H9 (cell line): ENCODE measurements at regions not wholly inside any gene's neighbourhood (a gene's known extent, or its start where the extent isn't known, plus 50 kb on each side); places are given as distances from the start of the nearest gene placed in this dataset.
"Not testable (repeated sequence)": the region's sequence is repeated elsewhere in the genome, so short reads cannot be mapped to it uniquely, and the experiment has no call there.

Experiments
- DNase-seq: peaks from one replicate; pipeline ENCODE4 v3.0.0-alpha.2; 2017
- H2AFZ ChIP-seq: one replicate; pipeline ENCODE4 v1.6.1; 2013; ENCODE audit warnings: mild to moderate bottlenecking, low read length, control low read depth, moderate library complexity
- H2AK5ac ChIP-seq: 2 replicates; pipeline ENCODE4 v1.6.1; 2013; ENCODE audit warnings: low read length, control low read depth, mixed read lengths; ENCODE audit not compliant: insufficient read length
- H2BK120ac ChIP-seq: one replicate; pipeline ENCODE4 v1.6.1; 2013; ENCODE audit warnings: low read depth, mild to moderate bottlenecking, low read length, control low read depth, inconsistent platforms; ENCODE audit not compliant: poor library complexity, severe bottlenecking
- H2BK12ac ChIP-seq: 2 replicates; pipeline ENCODE4 v1.6.1; 2013; ENCODE audit warnings: low read length, control low read depth, mixed read lengths, low read depth; ENCODE audit not compliant: insufficient read length
- H2BK15ac ChIP-seq: 2 replicates; pipeline ENCODE4 v1.6.1; 2013; ENCODE audit warnings: low read depth, low read length, control low read depth
- H2BK20ac ChIP-seq: one replicate; pipeline ENCODE4 v1.6.1; 2013; ENCODE audit warnings: low read depth, mild to moderate bottlenecking, low read length, control low read depth, inconsistent platforms; ENCODE audit not compliant: poor library complexity, severe bottlenecking
- H2BK5ac ChIP-seq: 2 replicates; pipeline ENCODE4 v1.6.1; 2013; ENCODE audit warnings: low read length, control low read depth, mixed read lengths; ENCODE audit not compliant: insufficient read length
- H3K14ac ChIP-seq: 2 replicates; pipeline ENCODE4 v1.6.1; 2013; ENCODE audit warnings: low read length, control low read depth; ENCODE audit not compliant: insufficient read depth
- H3K18ac ChIP-seq: 2 replicates; pipeline ENCODE4 v1.6.1; 2013; ENCODE audit warnings: low read depth, mild to moderate bottlenecking, mixed read lengths, low read length, control low read depth; ENCODE audit not compliant: insufficient read length
- H3K23ac ChIP-seq: 2 replicates; pipeline ENCODE4 v1.6.1; 2013; ENCODE audit warnings: low read length, control low read depth, mixed read lengths, low read depth; ENCODE audit not compliant: insufficient read length
- H3K23me2 ChIP-seq: 2 replicates; pipeline ENCODE4 v1.6.1; 2013; ENCODE audit warnings: low read depth, mild to moderate bottlenecking, mixed read lengths, low read length, control low read depth; ENCODE audit not compliant: insufficient read length, poor library complexity, severe bottlenecking
- H3K27ac ChIP-seq: 2 replicates; pipeline ENCODE4 v1.5.1; 2013; ENCODE audit warnings: low read length, control low read depth, mixed read lengths, low read depth; ENCODE audit not compliant: insufficient read length
- H3K27me3 ChIP-seq: 2 replicates; pipeline ENCODE4 v1.6.1; 2013; ENCODE audit warnings: low read length, control low read depth, inconsistent platforms; ENCODE audit not compliant: insufficient read depth
- H3K4ac ChIP-seq: 2 replicates; pipeline ENCODE4 v1.6.1; 2013; ENCODE audit warnings: low read depth, mild to moderate bottlenecking, control low read depth, inconsistent platforms, low read length, moderate library complexity
- H3K4me1 ChIP-seq: 2 replicates; pipeline ENCODE4 v1.6.1; 2013; ENCODE audit warnings: low read length, control low read depth, inconsistent platforms; ENCODE audit not compliant: insufficient read depth
- H3K4me2 ChIP-seq: 2 replicates; pipeline ENCODE4 v1.6.1; 2013; ENCODE audit warnings: low read length, control low read depth, mixed read lengths; ENCODE audit not compliant: insufficient read length, insufficient read depth
- H3K56ac ChIP-seq: 2 replicates; pipeline ENCODE4 v1.6.1; 2013; ENCODE audit warnings: low read depth, mild to moderate bottlenecking, mixed read lengths, low read length, control low read depth; ENCODE audit not compliant: insufficient read length
- H3K79me1 ChIP-seq: 2 replicates; pipeline ENCODE4 v1.6.1; 2013; ENCODE audit warnings: low read depth, mild to moderate bottlenecking, moderate library complexity, low read length, control low read depth, inconsistent platforms; ENCODE audit not compliant: insufficient read depth, poor library complexity, severe bottlenecking
- H3K79me2 ChIP-seq: 2 replicates; pipeline ENCODE4 v1.6.1; 2013; ENCODE audit warnings: low read length, control low read depth, inconsistent platforms; ENCODE audit not compliant: insufficient read depth
- H3K9ac ChIP-seq: 2 replicates; pipeline ENCODE4 v1.6.1; 2013; ENCODE audit warnings: low read length, control low read depth, mixed read lengths; ENCODE audit not compliant: insufficient read length; ENCODE audit errors: extremely low read depth
- H3K9me3 ChIP-seq: one replicate; pipeline ENCODE4 v1.6.1; 2013; ENCODE audit warnings: low read depth, low read length, inconsistent platforms; ENCODE audit not compliant: control insufficient read depth
- H3T11ph ChIP-seq: one replicate; pipeline ENCODE4 v1.6.1; 2013; ENCODE audit warnings: mild to moderate bottlenecking, low read length, control low read depth, inconsistent platforms
- H4K20me1 ChIP-seq: one replicate; pipeline ENCODE4 v1.6.1; 2013; ENCODE audit not compliant: control insufficient read depth, insufficient read length, insufficient read depth
- H4K5ac ChIP-seq: 2 replicates; pipeline ENCODE4 v1.6.1; 2013; ENCODE audit warnings: low read depth, mild to moderate bottlenecking, mixed read lengths, low read length, control low read depth; ENCODE audit not compliant: insufficient read length
- H4K8ac ChIP-seq: replicated peaks from 2 replicates; pipeline ENCODE4 v1.6.1; 2013; ENCODE audit warnings: low read length, control low read depth, mixed read lengths, low read depth; ENCODE audit not compliant: insufficient read length
- H4K91ac ChIP-seq: 2 replicates; pipeline ENCODE4 v1.6.1; 2013; ENCODE audit warnings: low read depth, mild to moderate bottlenecking, moderate library complexity, mixed read lengths, low read length, control low read depth; ENCODE audit not compliant: insufficient read length
- H3K27ac Mint-ChIP-seq, 3 experiments: 2 replicates in 2 of 3; 3 replicates in 1 of 3; pipeline ENCODE4 v1.8.0; 2020 to 2021; ENCODE audit warnings: mixed read lengths in 3 of 3, mild to moderate bottlenecking in 1 of 3, moderate library complexity in 1 of 3
- H3K27me3 Mint-ChIP-seq: 2 replicates; pipeline ENCODE4 v1.8.0; 2021; ENCODE audit warnings: low read depth, mild to moderate bottlenecking, moderate library complexity, mixed read lengths
- H3K36me3 Mint-ChIP-seq, 3 experiments: 2 replicates in 2 of 3; 3 replicates in 1 of 3; pipeline ENCODE4 v1.8.0; 2020 to 2021; ENCODE audit warnings: low read depth in 3 of 3, mixed read lengths in 3 of 3; ENCODE audit not compliant: insufficient read depth in 1 of 3
- H3K4me1 Mint-ChIP-seq, 2 experiments: 2 replicates each; pipeline ENCODE4 v1.8.0; 2020; ENCODE audit warnings: mixed read lengths in 2 of 2
- H3K4me3 Mint-ChIP-seq, 2 experiments: 2 replicates in 1 of 2; 3 replicates in 1 of 2; pipeline ENCODE4 v1.8.0; 2020 to 2021; ENCODE audit warnings: mild to moderate bottlenecking in 2 of 2, mixed read lengths in 2 of 2, moderate library complexity in 1 of 2
- H3K9me3 Mint-ChIP-seq, 2 experiments: 2 replicates in 1 of 2; 3 replicates in 1 of 2; pipeline ENCODE4 v1.8.0; 2020; ENCODE audit warnings: mild to moderate bottlenecking in 2 of 2, mixed read lengths in 2 of 2, moderate library complexity in 1 of 2
- WGBS: extraction: QIAGEN DNeasy Blood & Tissue Kit; methylation state at CpG from one replicate; pipeline ENCODE4 v1.1.7; 2013; ENCODE audit warnings: missing lambda C conversion rate, low lambda C conversion rate, mixed read lengths; ENCODE audit not compliant: insufficient read length; ENCODE audit errors: extremely low coverage; 5-methylcytosine and 5-hydroxymethylcytosine counted together
- TF ChIP-seq, protein P1 (sequence below): fragments of 200-600 bp; sonication (generic); conservative IDR thresholded peaks from 3 replicates; pipeline ENCODE4 v1.8.0; 2021; ENCODE audit warnings: antibody characterized with exemption, mild to moderate bottlenecking

DNA sequence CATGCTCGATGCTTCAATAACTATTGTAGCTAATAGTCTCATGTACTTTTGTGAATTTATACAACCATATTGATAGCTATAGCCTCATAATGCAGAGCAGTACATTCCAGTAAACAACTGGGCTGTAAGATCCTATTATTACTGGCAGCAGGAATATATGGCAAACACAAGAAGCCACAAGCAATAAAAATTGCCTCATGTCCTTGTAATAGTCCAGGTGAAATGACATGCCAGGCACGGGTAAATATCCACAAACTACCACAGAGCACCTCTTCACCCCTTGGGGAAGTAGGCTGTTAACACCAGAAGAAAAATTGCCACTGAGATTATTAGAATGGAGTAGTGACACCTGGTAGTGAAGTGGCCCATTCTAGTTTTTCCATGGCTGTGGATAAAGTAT is 158.3 kb downstream of the MTX2 start:
- no peak overlapping the region for H2BK15ac ChIP-seq
- no peaks in the 10 kb centered on the region for H3K23me2 ChIP-seq
- H3K14ac ChIP-seq: no peak overlapping the region
- H2BK20ac ChIP-seq: no peak overlapping the region
- H3K36me3 Mint-ChIP-seq: peaks cover 0 to 4% (median 3%) of the 10 kb centered on the region in 3 experiments; a peak in 4 of 7 replicates
- H3K18ac ChIP-seq: no peak overlapping the region
- no peak overlapping the region for H3K56ac ChIP-seq
- no peak overlapping the region for H2BK5ac ChIP-seq
- H2BK120ac ChIP-seq: no peak overlapping the region
- H3K9me3 Mint-ChIP-seq: 0 out of 5 replicates have a peak, but pooled peaks cover 0 to 2% of the 10 kb centered on the region in 2 experiments
- TF ChIP-seq, protein P1, sequence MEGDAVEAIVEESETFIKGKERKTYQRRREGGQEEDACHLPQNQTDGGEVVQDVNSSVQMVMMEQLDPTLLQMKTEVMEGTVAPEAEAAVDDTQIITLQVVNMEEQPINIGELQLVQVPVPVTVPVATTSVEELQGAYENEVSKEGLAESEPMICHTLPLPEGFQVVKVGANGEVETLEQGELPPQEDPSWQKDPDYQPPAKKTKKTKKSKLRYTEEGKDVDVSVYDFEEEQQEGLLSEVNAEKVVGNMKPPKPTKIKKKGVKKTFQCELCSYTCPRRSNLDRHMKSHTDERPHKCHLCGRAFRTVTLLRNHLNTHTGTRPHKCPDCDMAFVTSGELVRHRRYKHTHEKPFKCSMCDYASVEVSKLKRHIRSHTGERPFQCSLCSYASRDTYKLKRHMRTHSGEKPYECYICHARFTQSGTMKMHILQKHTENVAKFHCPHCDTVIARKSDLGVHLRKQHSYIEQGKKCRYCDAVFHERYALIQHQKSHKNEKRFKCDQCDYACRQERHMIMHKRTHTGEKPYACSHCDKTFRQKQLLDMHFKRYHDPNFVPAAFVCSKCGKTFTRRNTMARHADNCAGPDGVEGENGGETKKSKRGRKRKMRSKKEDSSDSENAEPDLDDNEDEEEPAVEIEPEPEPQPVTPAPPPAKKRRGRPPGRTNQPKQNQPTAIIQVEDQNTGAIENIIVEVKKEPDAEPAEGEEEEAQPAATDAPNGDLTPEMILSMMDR: no peak
- no CpG with 5 or more reads among the region's 2 CpGs for WGBS
- no peaks in the 10 kb centered on the region for H3K79me1 ChIP-seq
- H2AFZ ChIP-seq: no peak overlapping the region
- no peak overlapping the region for H4K8ac ChIP-seq
- H3K27me3 ChIP-seq: no peaks in the 10 kb centered on the region
- no peak overlapping the region for H4K91ac ChIP-seq
- no peak overlapping the region for H2AK5ac ChIP-seq
- no peak overlapping the region for H3K4me2 ChIP-seq
- H3K9ac ChIP-seq: no peak overlapping the region
- no peak overlapping the region for H3K4ac ChIP-seq
- no peaks in the 10 kb centered on the region; the same call in 1 of the 2 replicates for H3K4me1 ChIP-seq
- no peak overlapping the region for H3K23ac ChIP-seq
- H3K27ac Mint-ChIP-seq: no peak overlapping the region
- H4K5ac ChIP-seq: no peak overlapping the region
- H3T11ph ChIP-seq: no peak overlapping the region
- H3K4me3 Mint-ChIP-seq: no peak overlapping the region
- H3K27ac ChIP-seq: no peak overlapping the region
- no peak overlapping the region for H2BK12ac ChIP-seq
- peaks cover 15 to 16% of the 10 kb centered on the region in 2 experiments for H3K4me1 Mint-ChIP-seq
- no peaks in the 10 kb centered on the region for H4K20me1 ChIP-seq
- no peaks in the 10 kb centered on the region for H3K9me3 ChIP-seq
- H3K79me2 ChIP-seq: no peaks in the 10 kb centered on the region
- no peaks in the 10 kb centered on the region; the same call in 1 of the 2 replicates for H3K27me3 Mint-ChIP-seq
- DNase-seq: no peak

DNA sequence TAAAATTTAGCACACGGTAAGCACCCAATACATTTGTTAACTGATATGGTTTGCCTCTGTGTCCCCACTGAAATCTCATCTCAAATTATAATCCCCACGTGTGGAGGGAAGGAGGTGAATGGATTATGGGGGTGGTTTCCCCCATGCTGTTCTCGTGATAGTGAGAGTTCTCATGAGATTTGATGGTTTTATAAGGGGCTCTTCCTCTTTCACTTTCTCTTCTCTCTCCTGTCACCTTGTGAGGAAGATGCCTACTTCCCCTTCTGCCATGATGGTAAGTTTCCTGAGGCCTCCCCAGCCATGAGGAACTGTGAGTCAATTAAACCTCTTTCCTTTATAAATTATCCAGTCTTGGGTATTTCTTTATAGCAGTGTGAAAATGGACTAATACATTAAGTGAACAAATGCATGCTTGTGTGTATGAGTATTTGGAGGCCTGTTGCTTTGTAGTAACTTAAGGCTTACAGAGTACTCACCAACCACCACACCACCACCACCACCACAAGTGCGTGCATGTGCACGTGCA is 159.8 kb downstream of the MTX2 start:
- not testable (repeated sequence) for H3K23ac ChIP-seq, H3K27me3 Mint-ChIP-seq, H3K9me3 ChIP-seq, H3K9ac ChIP-seq, H2BK120ac ChIP-seq, H3K27ac Mint-ChIP-seq, H4K5ac ChIP-seq, H3K4ac ChIP-seq, H2AK5ac ChIP-seq, H2BK12ac ChIP-seq, H2BK5ac ChIP-seq, H3K18ac ChIP-seq, H3K27me3 ChIP-seq, DNase-seq, H4K20me1 ChIP-seq, H3K36me3 Mint-ChIP-seq, H2AFZ ChIP-seq, H3K4me1 ChIP-seq, H3K14ac ChIP-seq, H2BK20ac ChIP-seq, H3K79me2 ChIP-seq, H3K4me3 Mint-ChIP-seq, H3K9me3 Mint-ChIP-seq, H3K23me2 ChIP-seq, H4K8ac ChIP-seq, H3T11ph ChIP-seq, H3K79me1 ChIP-seq, H3K4me2 ChIP-seq, H3K27ac ChIP-seq, H3K56ac ChIP-seq, H4K91ac ChIP-seq, H2BK15ac ChIP-seq
- peaks cover 11 to 13% of the 10 kb centered on the region in 2 experiments for H3K4me1 Mint-ChIP-seq
- WGBS: no CpG with 5 or more reads among the region's 5 CpGs
